H9 (cell line): ENCODE measurements at regions not wholly inside any gene's neighbourhood (a gene's known extent, or its start where the extent isn't known, plus 50 kb on each side); places are given as distances from the start of the nearest gene placed in this dataset.

Source experiments
- DNase-seq: peaks from one replicate; pipeline ENCODE4 v3.0.0-alpha.2; 2017
- H2AFZ ChIP-seq: one replicate; pipeline ENCODE4 v1.6.1; 2013; ENCODE audit warnings: mild to moderate bottlenecking, low read length, control low read depth, moderate library complexity
- H2AK5ac ChIP-seq: 2 replicates; pipeline ENCODE4 v1.6.1; 2013; ENCODE audit warnings: low read length, control low read depth, mixed read lengths; ENCODE audit not compliant: insufficient read length
- H2BK120ac ChIP-seq: one replicate; pipeline ENCODE4 v1.6.1; 2013; ENCODE audit warnings: low read depth, mild to moderate bottlenecking, low read length, control low read depth, inconsistent platforms; ENCODE audit not compliant: poor library complexity, severe bottlenecking
- H2BK12ac ChIP-seq: 2 replicates; pipeline ENCODE4 v1.6.1; 2013; ENCODE audit warnings: low read length, control low read depth, mixed read lengths, low read depth; ENCODE audit not compliant: insufficient read length
- H2BK15ac ChIP-seq: 2 replicates; pipeline ENCODE4 v1.6.1; 2013; ENCODE audit warnings: low read depth, low read length, control low read depth
- H2BK20ac ChIP-seq: one replicate; pipeline ENCODE4 v1.6.1; 2013; ENCODE audit warnings: low read depth, mild to moderate bottlenecking, low read length, control low read depth, inconsistent platforms; ENCODE audit not compliant: poor library complexity, severe bottlenecking
- H2BK5ac ChIP-seq: 2 replicates; pipeline ENCODE4 v1.6.1; 2013; ENCODE audit warnings: low read length, control low read depth, mixed read lengths; ENCODE audit not compliant: insufficient read length
- H3K14ac ChIP-seq: 2 replicates; pipeline ENCODE4 v1.6.1; 2013; ENCODE audit warnings: low read length, control low read depth; ENCODE audit not compliant: insufficient read depth
- H3K18ac ChIP-seq: 2 replicates; pipeline ENCODE4 v1.6.1; 2013; ENCODE audit warnings: low read depth, mild to moderate bottlenecking, mixed read lengths, low read length, control low read depth; ENCODE audit not compliant: insufficient read length
- H3K23ac ChIP-seq: 2 replicates; pipeline ENCODE4 v1.6.1; 2013; ENCODE audit warnings: low read length, control low read depth, mixed read lengths, low read depth; ENCODE audit not compliant: insufficient read length
- H3K23me2 ChIP-seq: 2 replicates; pipeline ENCODE4 v1.6.1; 2013; ENCODE audit warnings: low read depth, mild to moderate bottlenecking, mixed read lengths, low read length, control low read depth; ENCODE audit not compliant: insufficient read length, poor library complexity, severe bottlenecking
- H3K27ac ChIP-seq: 2 replicates; pipeline ENCODE4 v1.5.1; 2013; ENCODE audit warnings: low read length, control low read depth, mixed read lengths, low read depth; ENCODE audit not compliant: insufficient read length
- H3K27me3 ChIP-seq: 2 replicates; pipeline ENCODE4 v1.6.1; 2013; ENCODE audit warnings: low read length, control low read depth, inconsistent platforms; ENCODE audit not compliant: insufficient read depth
- H3K4ac ChIP-seq: 2 replicates; pipeline ENCODE4 v1.6.1; 2013; ENCODE audit warnings: low read depth, mild to moderate bottlenecking, control low read depth, inconsistent platforms, low read length, moderate library complexity
- H3K4me1 ChIP-seq: 2 replicates; pipeline ENCODE4 v1.6.1; 2013; ENCODE audit warnings: low read length, control low read depth, inconsistent platforms; ENCODE audit not compliant: insufficient read depth
- H3K4me2 ChIP-seq: 2 replicates; pipeline ENCODE4 v1.6.1; 2013; ENCODE audit warnings: low read length, control low read depth, mixed read lengths; ENCODE audit not compliant: insufficient read length, insufficient read depth
- H3K56ac ChIP-seq: 2 replicates; pipeline ENCODE4 v1.6.1; 2013; ENCODE audit warnings: low read depth, mild to moderate bottlenecking, mixed read lengths, low read length, control low read depth; ENCODE audit not compliant: insufficient read length
- H3K79me1 ChIP-seq: 2 replicates; pipeline ENCODE4 v1.6.1; 2013; ENCODE audit warnings: low read depth, mild to moderate bottlenecking, moderate library complexity, low read length, control low read depth, inconsistent platforms; ENCODE audit not compliant: insufficient read depth, poor library complexity, severe bottlenecking
- H3K79me2 ChIP-seq: 2 replicates; pipeline ENCODE4 v1.6.1; 2013; ENCODE audit warnings: low read length, control low read depth, inconsistent platforms; ENCODE audit not compliant: insufficient read depth
- H3K9ac ChIP-seq: 2 replicates; pipeline ENCODE4 v1.6.1; 2013; ENCODE audit warnings: low read length, control low read depth, mixed read lengths; ENCODE audit not compliant: insufficient read length; ENCODE audit errors: extremely low read depth
- H3K9me3 ChIP-seq: one replicate; pipeline ENCODE4 v1.6.1; 2013; ENCODE audit warnings: low read depth, low read length, inconsistent platforms; ENCODE audit not compliant: control insufficient read depth
- H3T11ph ChIP-seq: one replicate; pipeline ENCODE4 v1.6.1; 2013; ENCODE audit warnings: mild to moderate bottlenecking, low read length, control low read depth, inconsistent platforms
- H4K20me1 ChIP-seq: one replicate; pipeline ENCODE4 v1.6.1; 2013; ENCODE audit not compliant: control insufficient read depth, insufficient read length, insufficient read depth
- H4K5ac ChIP-seq: 2 replicates; pipeline ENCODE4 v1.6.1; 2013; ENCODE audit warnings: low read depth, mild to moderate bottlenecking, mixed read lengths, low read length, control low read depth; ENCODE audit not compliant: insufficient read length
- H4K8ac ChIP-seq: replicated peaks from 2 replicates; pipeline ENCODE4 v1.6.1; 2013; ENCODE audit warnings: low read length, control low read depth, mixed read lengths, low read depth; ENCODE audit not compliant: insufficient read length
- H4K91ac ChIP-seq: 2 replicates; pipeline ENCODE4 v1.6.1; 2013; ENCODE audit warnings: low read depth, mild to moderate bottlenecking, moderate library complexity, mixed read lengths, low read length, control low read depth; ENCODE audit not compliant: insufficient read length
- H3K27ac Mint-ChIP-seq, 3 experiments: 2 replicates in 2 of 3; 3 replicates in 1 of 3; pipeline ENCODE4 v1.8.0; 2020 to 2021; ENCODE audit warnings: mixed read lengths in 3 of 3, mild to moderate bottlenecking in 1 of 3, moderate library complexity in 1 of 3
- H3K27me3 Mint-ChIP-seq: 2 replicates; pipeline ENCODE4 v1.8.0; 2021; ENCODE audit warnings: low read depth, mild to moderate bottlenecking, moderate library complexity, mixed read lengths
- H3K36me3 Mint-ChIP-seq, 3 experiments: 2 replicates in 2 of 3; 3 replicates in 1 of 3; pipeline ENCODE4 v1.8.0; 2020 to 2021; ENCODE audit warnings: low read depth in 3 of 3, mixed read lengths in 3 of 3; ENCODE audit not compliant: insufficient read depth in 1 of 3
- H3K4me1 Mint-ChIP-seq, 2 experiments: 2 replicates each; pipeline ENCODE4 v1.8.0; 2020; ENCODE audit warnings: mixed read lengths in 2 of 2
- H3K4me3 Mint-ChIP-seq, 2 experiments: 2 replicates in 1 of 2; 3 replicates in 1 of 2; pipeline ENCODE4 v1.8.0; 2020 to 2021; ENCODE audit warnings: mild to moderate bottlenecking in 2 of 2, mixed read lengths in 2 of 2, moderate library complexity in 1 of 2
- H3K9me3 Mint-ChIP-seq, 2 experiments: 2 replicates in 1 of 2; 3 replicates in 1 of 2; pipeline ENCODE4 v1.8.0; 2020; ENCODE audit warnings: mild to moderate bottlenecking in 2 of 2, mixed read lengths in 2 of 2, moderate library complexity in 1 of 2
- WGBS: extraction: QIAGEN DNeasy Blood & Tissue Kit; methylation state at CpG from one replicate; pipeline ENCODE4 v1.1.7; 2013; ENCODE audit warnings: missing lambda C conversion rate, low lambda C conversion rate, mixed read lengths; ENCODE audit not compliant: insufficient read length; ENCODE audit errors: extremely low coverage; 5-methylcytosine and 5-hydroxymethylcytosine counted together
- TF ChIP-seq, protein P1 (sequence below): fragments of 200-600 bp; sonication (generic); conservative IDR thresholded peaks from 3 replicates; pipeline ENCODE4 v1.8.0; 2021; ENCODE audit warnings: antibody characterized with exemption, mild to moderate bottlenecking

- Histone ChIP-seq H4K8ac (no peak overlapping the region), H3K4me1 (no peaks in the 10 kb centered on the region), H3K4ac (no peak overlapping the region), H3K56ac (no peak overlapping the region), H2BK120ac (no peak overlapping the region), H2BK5ac (no peak overlapping the region), H3K14ac (no peak overlapping the region), H4K5ac (no peak overlapping the region), H2AK5ac (no peak overlapping the region), H3K23me2 (no peaks in the 10 kb centered on the region), H2AFZ (no peak overlapping the region), H3K27ac (no peak overlapping the region), H3K9ac (no peak overlapping the region), H4K91ac (no peak overlapping the region), H2BK15ac (no peak overlapping the region), H3K27me3 (no peaks in the 10 kb centered on the region), H3K4me2 (no peak overlapping the region), H3K79me1 (no peaks in the 10 kb centered on the region), H2BK20ac (no peak overlapping the region), H4K20me1 (no peaks in the 10 kb centered on the region), H3K23ac (no peak overlapping the region), H3K9me3 (no peaks in the 10 kb centered on the region), H3K18ac (no peak overlapping the region), H3K79me2 (no peaks in the 10 kb centered on the region), H2BK12ac (no peak overlapping the region), H3T11ph (no peak overlapping the region)
- Mint-ChIP-seq H3K9me3 (peaks cover 8 to 10% of the 10 kb centered on the region in 2 experiments; a peak in 3 of 5 replicates), H3K27ac (peak overlapping the region in 1 of 3 experiments; percentile 62; a peak in 1 of 7 replicates), H3K27me3 (peaks cover 12% of the 10 kb centered on the region), H3K4me3 (no peak overlapping the region), H3K4me1 (peaks cover 12 to 19% of the 10 kb centered on the region in 2 experiments), H3K36me3 (peaks cover 0 to 3% (median 0%) of the 10 kb centered on the region in 3 experiments; a peak in 1 of 7 replicates)
- no CpG with 5 or more reads among the region's 10 CpGs for WGBS
- TF ChIP-seq, protein P1, sequence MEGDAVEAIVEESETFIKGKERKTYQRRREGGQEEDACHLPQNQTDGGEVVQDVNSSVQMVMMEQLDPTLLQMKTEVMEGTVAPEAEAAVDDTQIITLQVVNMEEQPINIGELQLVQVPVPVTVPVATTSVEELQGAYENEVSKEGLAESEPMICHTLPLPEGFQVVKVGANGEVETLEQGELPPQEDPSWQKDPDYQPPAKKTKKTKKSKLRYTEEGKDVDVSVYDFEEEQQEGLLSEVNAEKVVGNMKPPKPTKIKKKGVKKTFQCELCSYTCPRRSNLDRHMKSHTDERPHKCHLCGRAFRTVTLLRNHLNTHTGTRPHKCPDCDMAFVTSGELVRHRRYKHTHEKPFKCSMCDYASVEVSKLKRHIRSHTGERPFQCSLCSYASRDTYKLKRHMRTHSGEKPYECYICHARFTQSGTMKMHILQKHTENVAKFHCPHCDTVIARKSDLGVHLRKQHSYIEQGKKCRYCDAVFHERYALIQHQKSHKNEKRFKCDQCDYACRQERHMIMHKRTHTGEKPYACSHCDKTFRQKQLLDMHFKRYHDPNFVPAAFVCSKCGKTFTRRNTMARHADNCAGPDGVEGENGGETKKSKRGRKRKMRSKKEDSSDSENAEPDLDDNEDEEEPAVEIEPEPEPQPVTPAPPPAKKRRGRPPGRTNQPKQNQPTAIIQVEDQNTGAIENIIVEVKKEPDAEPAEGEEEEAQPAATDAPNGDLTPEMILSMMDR, result no peak
- DNase-seq, result no peak
Observed at GRCh38 chr1:181149326-181150125, 61.0 kb downstream of the IER5 start.
